HCT116 (cell line): ENCODE measurements at regions not wholly inside any gene's neighbourhood (a gene's known extent, or its start where the extent isn't known, plus 50 kb on each side); places are given as distances from the start of the nearest gene placed in this dataset.

Experiments
- ATAC-seq: fragments of 200-7000 bp; cut with Tn5 transposase; 2 replicates; pipeline ENCODE4 v1.9.1; 2020; ENCODE audit warnings: mild to moderate bottlenecking, moderate library complexity
- BruUV-seq: library from RNA; stranded (reverse); fragments of 400-500 nt; replicated peaks from 2 replicates; lab custom pipeline; 2021; lab: Mats Ljungman, UMichigan
- CTCF ChIA-PET: fragments of 300-600 bp; sonication (Branson Sonifier 250); formaldehyde crosslinking; loops from one replicate; lab custom pipeline; 2021; ENCODE audit warnings: antibody characterized with exemption; lab: Charles Lee
- POLR2A ChIA-PET: fragments of 300-600, 350-600 bp; sonication (Branson Sonifier 250); formaldehyde crosslinking; loops from one replicate; lab custom pipeline; 2021; ENCODE audit warnings: antibody characterized with exemption; lab: Charles Lee
- RAD21 ChIA-PET, 2 experiments: fragments of 300-600 bp; sonication (Branson Sonifier 250); formaldehyde crosslinking; loops; one replicate each; lab custom pipeline; 2023; ENCODE audit warnings: low total read pairs in 2 of 2; ENCODE audit not compliant: uncharacterized antibody in 2 of 2, unreplicated experiment in 2 of 2, low non-redundant PET in 1 of 2; lab: Charles Lee
- DNase-seq: peaks from one replicate; pipeline ENCODE4 v3.0.0-alpha.2; 2010; ENCODE audit warnings: low read depth, low spot score
- H2AFZ ChIP-seq: fragments of 200-600 bp; shearing (Covaris generic), sonication (generic); 2 replicates; pipeline ENCODE4 v1.6.1; 2017; ENCODE audit warnings: low read depth, mixed run types, mixed read lengths, antibody characterized with exemption, low read length; ENCODE audit not compliant: poor library complexity, severe bottlenecking
- H3K27ac ChIP-seq: 2 replicates; pipeline ENCODE4 v1.5.1; 2012; ENCODE audit warnings: low read depth, low read length
- H3K27me3 ChIP-seq: fragments of 200-600 bp; sonication (generic); 2 replicates; pipeline ENCODE4 v1.6.1; 2016; ENCODE audit warnings: mixed run types, low read length, mixed read lengths; ENCODE audit not compliant: insufficient read depth
- H3K36me3 ChIP-seq, 2 experiments: fragments of 200-500 bp in 1 of 2; fragments of 200-600 bp in 1 of 2; sonication (Bioruptor generic) in 1 of 2; sonication (generic) in 1 of 2; 2 replicates each; pipeline versions ENCODE4 v1.5.1 to v1.6.1; 2014 to 2016; ENCODE audit warnings: low read length in 2 of 2, inconsistent platforms in 1 of 2, mixed read lengths in 1 of 2, mixed run types in 1 of 2; ENCODE audit not compliant: insufficient read depth in 2 of 2, control insufficient read depth in 1 of 2
- H3K4me1 ChIP-seq, 2 experiments: fragments of 200-600 bp in 1 of 2; sonication (generic) in 1 of 2; 2 replicates each; pipeline versions ENCODE4 v1.5.1 to v1.6.1; 2012 to 2017; ENCODE audit warnings: low read length in 2 of 2, inconsistent platforms in 1 of 2, mild to moderate bottlenecking in 1 of 2, mixed read lengths in 1 of 2, mixed run types in 1 of 2, moderate library complexity in 1 of 2; ENCODE audit not compliant: insufficient read depth in 2 of 2, control insufficient read depth in 1 of 2
- H3K4me2 ChIP-seq: fragments of 200-600 bp; sonication (generic); 2 replicates; pipeline ENCODE4 v1.6.1; 2017; ENCODE audit warnings: mixed run types, low read length, mixed read lengths
- H3K4me3 ChIP-seq, 2 experiments: fragments of 200-600 bp in 1 of 2; sonication (generic) in 1 of 2; replicated peaks in 1 of 2; 2 replicates each; pipeline ENCODE4 v1.5.1; 2011 to 2016; ENCODE audit warnings: low read length in 2 of 2, control low read depth in 1 of 2, low read depth in 1 of 2, mild to moderate bottlenecking in 1 of 2, mixed read lengths in 1 of 2, mixed run types in 1 of 2
- H3K79me2 ChIP-seq: fragments of 200-600 bp; sonication (generic); 2 replicates; pipeline ENCODE4 v1.6.1; 2017; ENCODE audit warnings: mild to moderate bottlenecking, mixed run types, low read length, moderate library complexity, mixed read lengths; ENCODE audit not compliant: insufficient read depth
- H3K9ac ChIP-seq: fragments of 200-600 bp; sonication (generic); 2 replicates; pipeline ENCODE4 v1.6.1; 2016; ENCODE audit warnings: low read length, mixed read lengths
- H3K9me2 ChIP-seq: fragments of 200-600 bp; sonication (generic), shearing (Covaris generic); 2 replicates; pipeline ENCODE4 v1.6.1; 2017; ENCODE audit warnings: mixed run types, mild to moderate bottlenecking, moderate library complexity; ENCODE audit not compliant: insufficient read depth
- H3K9me3 ChIP-seq, 2 experiments: fragments of 200-500 bp in 1 of 2; fragments of 200-600 bp in 1 of 2; sonication (Bioruptor generic) in 1 of 2; sonication (generic) in 1 of 2; 2 replicates each; pipeline ENCODE4 v1.6.1; 2014 to 2017; ENCODE audit warnings: low read length in 2 of 2, mixed read lengths in 2 of 2, inconsistent platforms in 1 of 2, low read depth in 1 of 2, mild to moderate bottlenecking in 1 of 2, mixed run types in 1 of 2, moderate library complexity in 1 of 2; ENCODE audit not compliant: control insufficient read depth in 1 of 2, insufficient read depth in 1 of 2
- H4K20me1 ChIP-seq: fragments of 200-600 bp; sonication (generic), shearing (Covaris generic); 2 replicates; pipeline ENCODE4 v1.6.1; 2017; ENCODE audit warnings: mixed run types, mild to moderate bottlenecking, moderate library complexity; ENCODE audit not compliant: insufficient read depth
- CBX3 ChIP-seq: IDR thresholded peaks from 2 replicates; pipeline ENCODE4 v1.6.1; 2012; ENCODE audit warnings: low read depth
- CEBPB ChIP-seq: IDR thresholded peaks from 2 replicates; pipeline ENCODE4 v1.6.1; 2012; ENCODE audit warnings: low read depth
- EGR1 ChIP-seq: IDR thresholded peaks from 2 replicates; pipeline ENCODE4 v1.6.1; 2012; ENCODE audit warnings: low read depth
- ELF1 ChIP-seq: IDR thresholded peaks from 2 replicates; pipeline ENCODE4 v1.6.1; 2012; ENCODE audit warnings: low read depth, borderline replicate concordance
- EZH2 ChIP-seq: fragments of 200-600 bp; sonication (generic); IDR thresholded peaks from 2 replicates; pipeline ENCODE4 v1.6.1; 2017; ENCODE audit warnings: antibody characterized with exemption, mixed run types
- FOSL1 ChIP-seq: IDR thresholded peaks from 2 replicates; pipeline ENCODE4 v1.6.1; 2012; ENCODE audit warnings: low read depth
- JUND ChIP-seq: IDR thresholded peaks from 2 replicates; pipeline ENCODE4 v1.6.1; 2012
- POLR2AphosphoS5 ChIP-seq: IDR thresholded peaks from 2 replicates; pipeline ENCODE4 v1.6.1; 2011; ENCODE audit warnings: mild to moderate bottlenecking, low read depth, low read length, moderate library complexity
- RAD21 ChIP-seq: IDR thresholded peaks from 2 replicates; pipeline ENCODE4 v1.6.1; 2012; ENCODE audit warnings: low read depth, mild to moderate bottlenecking
- TCF7L2 ChIP-seq: IDR thresholded peaks from 2 replicates; pipeline ENCODE4 v1.7.0; 2011; ENCODE audit warnings: borderline replicate concordance, inconsistent platforms; ENCODE audit not compliant: insufficient read depth, insufficient read length; ENCODE audit errors: extremely low read depth
- YY1 ChIP-seq: IDR thresholded peaks from 2 replicates; pipeline ENCODE4 v1.6.1; 2011; ENCODE audit warnings: low read length, low read depth, moderate library complexity, mild to moderate bottlenecking; ENCODE audit not compliant: insufficient replicate concordance; ENCODE audit errors: extremely low read depth
- ZFX ChIP-seq: fragments of 450-650 bp; IDR thresholded peaks from 2 replicates; pipeline ENCODE4 v1.6.1; 2017
- ZNF274 ChIP-seq: fragments of 200-500 bp; sonication (Bioruptor generic); IDR thresholded peaks from 2 replicates; pipeline ENCODE4 v1.6.1; 2014; ENCODE audit warnings: mild to moderate bottlenecking, low read depth, low read length, inconsistent platforms
- intact Hi-C: fragments of 100-400 bp; cut with micrococcal nuclease; formaldehyde crosslinking; loops from 2 replicates; pipeline ENCODE4 v1.10.0; 2022
- TF ChIP-seq, protein P1 (sequence below): IDR thresholded peaks from 2 replicates; pipeline ENCODE4 v1.6.1; 2012

DNA sequence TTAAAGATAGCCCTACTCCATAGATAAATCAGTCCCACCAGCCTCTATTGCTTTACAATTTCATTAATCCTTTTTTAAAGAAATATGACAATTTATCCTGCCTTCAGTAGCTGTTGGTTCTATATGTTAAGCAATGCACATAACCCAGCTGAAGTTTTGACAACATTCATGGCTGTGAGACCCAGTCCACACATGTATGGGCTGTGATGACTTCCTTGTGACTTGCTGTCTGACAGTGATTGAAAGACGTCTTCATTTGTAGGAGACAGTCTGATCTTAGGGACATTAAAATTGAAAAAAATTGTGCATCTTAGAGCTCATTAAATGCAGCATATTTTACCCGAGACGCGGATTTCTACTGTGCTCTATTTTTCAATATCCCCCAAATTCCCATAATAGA is 252.0 kb upstream of the ASIC2 start (continued):
- TF ChIP-seq YY1: no peak
- TF ChIP-seq, all 23 proteins: peak for 0

- BruUV-seq: no TSS peak
- no peak overlapping the region for H3K4me2 ChIP-seq
Measured at GRCh38 chr17:33550261-33550660, 257.2 kb upstream of the ASIC2 start.

GRCh38 chr17:33551075-33551474 is 258.0 kb upstream of the ASIC2 start:
- CTCF ChIA-PET: no interaction called here
- TF ChIP-seq TCF7L2: no peak
- TF ChIP-seq, protein P1, sequence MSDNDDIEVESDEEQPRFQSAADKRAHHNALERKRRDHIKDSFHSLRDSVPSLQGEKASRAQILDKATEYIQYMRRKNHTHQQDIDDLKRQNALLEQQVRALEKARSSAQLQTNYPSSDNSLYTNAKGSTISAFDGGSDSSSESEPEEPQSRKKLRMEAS: no peak
- no peak for TF ChIP-seq RAD21
- no peak overlapping the region for H3K9ac ChIP-seq
- H3K36me3 ChIP-seq: no peaks in the 10 kb centered on the region
- no peak overlapping the region for H3K27ac ChIP-seq
- intact Hi-C loops: no loop called here
- DNase-seq: no peak
- H3K4me2 ChIP-seq: no peak overlapping the region
- BruUV-seq: no TSS peak
- no peaks in the 10 kb centered on the region for H3K79me2 ChIP-seq
- H3K27me3 ChIP-seq: no peaks in the 10 kb centered on the region
- no peaks in the 10 kb centered on the region for H4K20me1 ChIP-seq
- H3K4me3 ChIP-seq: no peak overlapping the region
- H3K4me1 ChIP-seq: no peaks in the 10 kb centered on the region
- POLR2A ChIA-PET: no interaction called here
- ATAC-seq: no peak
- H3K9me2 ChIP-seq: no peaks in the 10 kb centered on the region
- H3K9me3 ChIP-seq: peaks cover 0 to 15% of the 10 kb centered on the region in 2 experiments; a peak in 1 of 4 replicates
- RAD21 ChIA-PET: no interaction called here
- no peak overlapping the region for H2AFZ ChIP-seq

More at GRCh38 chr17:33550261-33550660, 257.2 kb upstream of the ASIC2 start:
- intact Hi-C loops: no loop called here
- Histone ChIP-seq H3K27ac (no peak overlapping the region), H4K20me1 (no peaks in the 10 kb centered on the region), H3K9me2 (no peaks in the 10 kb centered on the region), H3K36me3 (no peaks in the 10 kb centered on the region), H3K9ac (no peak overlapping the region), H3K4me1 (no peaks in the 10 kb centered on the region), H3K27me3 (no peaks in the 10 kb centered on the region), H2AFZ (no peak overlapping the region), H3K4me3 (no peak overlapping the region), H3K9me3 (peaks cover 0 to 12% of the 10 kb centered on the region in 2 experiments; a peak in 1 of 4 replicates), H3K79me2 (no peaks in the 10 kb centered on the region)
- ChIA-PET POLR2A (no interaction called here), CTCF (no interaction called here), RAD21 (no interaction called here)
- no peak for DNase-seq
- no peak for ATAC-seq
- no peak for TF ChIP-seq EZH2
- no peak for TF ChIP-seq ZFX
- no peak for TF ChIP-seq EGR1
- TF ChIP-seq, protein P1: no peak
- TF ChIP-seq ELF1: no peak
- no peak for TF ChIP-seq RAD21
- TF ChIP-seq CBX3: no peak
- TF ChIP-seq POLR2AphosphoS5: no peak
- TF ChIP-seq ZNF274: no peak
- TF ChIP-seq CEBPB: no peak
- no peak for TF ChIP-seq FOSL1
- no peak for TF ChIP-seq JUND
